HG02759 (cell line): ENCODE measurements at regions not wholly inside any gene's neighbourhood (a gene's known extent, or its start where the extent isn't known, plus 50 kb on each side); places are given as distances from the start of the nearest gene placed in this dataset.

ENCODE experiments used
- ATAC-seq: cut with Tn5 transposase; IDR thresholded peaks from one replicate; pipeline ENCODE4 v1.9.1; 2021; ENCODE audit warnings: mild to moderate bottlenecking, moderate library complexity; ENCODE audit not compliant: unreplicated experiment

DNA sequence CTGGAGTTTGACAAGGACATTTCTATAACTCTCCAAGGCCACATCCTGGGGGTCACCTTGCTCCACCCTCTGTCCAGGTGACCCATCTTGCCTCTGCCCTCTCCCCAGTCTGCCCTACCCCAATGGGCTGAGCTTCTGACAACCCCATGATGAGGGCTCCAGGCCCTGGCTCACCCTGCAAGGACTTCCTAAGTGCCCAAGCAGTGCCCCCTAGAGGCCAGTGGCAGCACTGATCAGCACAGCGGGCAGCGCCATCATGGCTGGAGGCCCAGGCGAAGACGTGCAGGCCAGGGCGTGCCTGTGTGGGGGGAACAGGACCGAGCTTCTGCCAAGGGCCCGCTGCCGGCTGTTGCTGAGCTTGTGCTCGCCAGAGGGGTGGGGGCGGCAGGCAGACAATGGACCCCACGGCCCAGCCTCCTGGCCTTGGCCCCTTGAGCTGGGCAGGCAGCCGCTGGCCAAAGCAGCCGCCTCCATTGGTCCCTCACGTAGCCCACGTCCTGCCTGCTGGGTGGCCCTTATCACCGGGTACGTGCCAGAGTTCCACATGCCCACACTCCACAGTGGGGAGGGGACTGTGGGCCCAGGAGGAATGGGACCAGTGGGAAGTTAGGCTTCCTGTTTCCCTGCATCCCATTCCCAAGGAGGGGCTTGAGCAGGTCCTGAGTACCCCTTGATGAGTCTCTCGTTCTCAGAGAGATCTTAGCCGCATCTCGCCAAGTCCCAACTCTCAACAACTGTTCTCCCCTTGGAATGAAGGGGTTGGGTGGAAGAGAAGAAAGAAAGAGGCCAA is 64.3 kb downstream of the MRPL14 start:
- no peak for ATAC-seq

- ATAC-seq = no peak
Observed at GRCh38 chr6:44062105-44062770, 65.0 kb downstream of the MRPL14 start.

DNA sequence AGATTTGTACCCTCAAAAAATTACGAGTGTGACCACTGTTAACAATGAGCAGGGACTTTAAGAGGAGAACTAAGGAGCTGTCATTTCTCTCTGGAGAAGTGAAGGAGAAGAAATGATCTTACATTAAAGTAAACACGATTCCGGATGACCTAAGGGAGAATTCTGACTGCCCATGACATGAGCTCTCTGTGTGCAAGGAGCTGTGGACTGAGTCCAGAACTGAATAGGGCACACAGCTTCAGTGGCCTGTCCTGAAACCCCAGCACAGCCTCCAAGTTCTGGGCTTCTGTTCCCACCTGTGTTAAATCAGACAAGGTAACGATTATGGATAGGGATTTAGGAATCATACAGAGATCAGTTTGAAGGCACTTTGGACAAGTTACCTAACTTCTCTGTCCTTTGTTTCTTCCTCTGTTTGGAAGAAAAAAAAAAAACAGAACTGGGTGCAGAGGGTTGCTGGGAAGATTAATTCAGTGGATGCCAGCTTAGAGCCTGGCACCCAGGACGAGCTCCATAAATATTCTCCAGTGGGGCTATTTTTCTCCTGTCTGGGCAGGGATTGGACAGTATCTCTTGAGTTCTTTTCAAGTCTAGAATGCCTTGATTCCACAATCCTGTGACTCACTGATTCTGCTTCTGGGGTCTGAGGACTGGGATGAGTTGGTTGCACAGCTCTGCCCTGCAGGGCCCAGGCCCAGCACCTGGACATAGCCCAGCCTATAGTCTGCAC is 65.7 kb downstream of the MRPL14 start:
- no peak for ATAC-seq

DNA sequence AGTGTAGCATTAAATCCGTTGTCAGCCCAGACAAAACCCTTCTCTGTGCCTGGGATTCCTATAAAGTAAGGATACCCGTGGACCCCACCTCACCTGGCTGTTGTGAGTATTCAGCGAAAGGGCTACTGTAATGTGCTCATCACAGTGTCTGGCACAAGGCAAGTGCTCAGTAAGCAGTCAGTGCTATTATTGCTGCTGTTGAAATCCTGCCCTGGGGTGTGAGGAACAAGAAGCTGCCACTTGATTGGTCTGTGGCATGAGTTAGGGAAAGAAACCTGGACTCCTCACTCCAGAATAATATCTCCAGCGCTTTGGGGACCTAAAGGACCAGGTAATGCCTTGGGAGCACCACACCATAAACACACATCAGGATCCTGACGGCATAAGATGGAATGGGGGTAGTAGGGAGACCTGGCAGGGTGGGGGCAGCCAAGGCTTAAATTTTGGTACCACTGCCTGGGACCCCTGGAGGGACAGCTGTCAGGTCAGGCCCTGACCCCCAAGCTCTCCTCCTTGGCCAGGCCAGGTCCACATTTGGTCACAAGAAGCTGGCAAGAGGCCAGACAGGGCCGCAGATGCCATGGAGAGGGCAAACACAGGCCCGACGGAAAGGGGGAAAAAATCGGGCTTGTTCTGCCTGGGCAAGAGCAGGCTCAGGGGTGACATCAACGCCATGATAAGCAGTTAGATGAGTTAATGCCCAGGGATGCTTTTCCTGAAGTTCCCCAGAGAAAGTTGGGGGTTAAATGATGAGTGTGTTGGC is 66.5 kb downstream of the MRPL14 start:
- no peak for ATAC-seq

DNA sequence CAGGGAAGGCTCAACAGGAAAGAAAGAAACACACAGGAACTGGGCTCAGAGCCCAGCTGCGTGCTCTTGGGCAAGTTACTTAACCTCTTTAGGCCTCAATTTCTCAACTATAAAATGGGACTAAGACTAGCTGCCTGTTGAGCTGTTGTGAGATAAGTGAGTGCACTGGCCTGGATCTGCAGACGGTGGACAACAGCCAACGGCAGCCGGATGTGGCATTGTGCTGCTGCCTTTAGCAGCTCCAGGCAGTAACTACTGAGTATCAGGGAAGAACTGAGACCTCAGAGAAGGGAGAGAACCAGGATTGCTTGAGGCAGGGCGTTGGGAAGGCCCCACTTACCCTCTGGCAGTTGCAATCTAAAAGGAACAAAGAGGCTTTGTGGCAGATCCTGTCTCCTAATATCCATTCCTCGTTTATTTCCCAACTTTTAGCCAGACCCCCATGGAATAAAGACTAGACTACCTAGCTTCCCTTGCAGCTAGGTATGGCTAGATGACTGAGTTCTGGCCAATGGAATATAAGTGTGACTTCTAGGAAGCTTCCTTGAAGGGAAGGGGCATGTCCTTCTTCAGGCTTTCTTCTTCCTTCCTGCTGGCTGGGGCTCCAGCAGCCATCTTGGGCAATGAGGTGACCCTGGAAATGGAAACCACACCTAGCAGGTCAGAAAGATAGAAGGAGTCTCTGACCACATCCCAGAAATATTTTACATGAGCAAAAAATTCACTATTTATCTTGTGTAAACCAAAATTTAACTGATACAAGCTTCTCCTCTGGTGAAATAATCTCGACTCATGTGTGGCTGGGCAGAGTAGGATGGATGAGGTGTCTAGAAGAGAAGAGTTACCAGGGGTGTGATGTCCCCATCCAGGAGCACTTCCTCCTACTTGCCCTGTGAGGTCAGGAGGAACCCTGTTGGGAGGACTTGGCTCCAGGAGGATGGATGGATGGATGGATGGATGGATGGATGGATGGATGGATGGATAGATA is 67.6 kb downstream of the MRPL14 start:
- ATAC-seq = no peak

DNA sequence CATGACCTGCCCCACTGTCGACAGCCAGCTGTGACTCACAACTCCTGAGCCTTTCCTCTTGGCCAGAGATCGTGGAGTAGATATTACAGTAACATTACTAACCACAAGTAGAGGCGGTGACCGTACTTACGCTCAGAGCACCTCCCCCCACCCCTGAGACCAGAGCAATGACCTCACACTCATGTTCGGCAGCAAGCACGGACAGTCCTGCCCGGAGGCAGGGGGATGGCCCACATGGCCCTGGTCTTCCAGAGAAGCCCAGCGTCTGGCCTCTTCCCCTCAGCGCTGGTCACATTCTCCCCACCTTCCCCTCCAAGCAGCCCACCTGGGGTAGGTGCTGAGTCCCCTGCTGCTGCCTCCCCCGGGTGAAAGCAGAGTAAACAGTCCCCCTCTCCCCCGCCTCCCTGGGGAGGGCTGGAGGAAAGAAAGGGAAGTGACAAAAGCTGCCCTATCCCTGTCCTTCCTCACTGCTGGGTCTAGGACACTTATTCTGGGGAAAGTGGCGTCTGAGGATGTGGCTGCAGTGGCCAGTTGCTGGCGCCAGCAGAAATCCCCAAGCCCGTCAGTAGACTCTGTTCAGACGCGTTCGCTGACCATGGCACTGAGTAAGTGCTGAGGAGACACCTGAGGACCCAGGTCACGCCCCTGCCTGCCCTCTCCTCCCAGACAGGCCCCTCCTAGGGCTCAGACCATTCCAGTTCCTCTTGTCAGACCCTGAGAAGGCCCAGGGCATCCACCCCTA is 68.5 kb downstream of the MRPL14 start:
- ATAC-seq = peak; percentile 69

DNA sequence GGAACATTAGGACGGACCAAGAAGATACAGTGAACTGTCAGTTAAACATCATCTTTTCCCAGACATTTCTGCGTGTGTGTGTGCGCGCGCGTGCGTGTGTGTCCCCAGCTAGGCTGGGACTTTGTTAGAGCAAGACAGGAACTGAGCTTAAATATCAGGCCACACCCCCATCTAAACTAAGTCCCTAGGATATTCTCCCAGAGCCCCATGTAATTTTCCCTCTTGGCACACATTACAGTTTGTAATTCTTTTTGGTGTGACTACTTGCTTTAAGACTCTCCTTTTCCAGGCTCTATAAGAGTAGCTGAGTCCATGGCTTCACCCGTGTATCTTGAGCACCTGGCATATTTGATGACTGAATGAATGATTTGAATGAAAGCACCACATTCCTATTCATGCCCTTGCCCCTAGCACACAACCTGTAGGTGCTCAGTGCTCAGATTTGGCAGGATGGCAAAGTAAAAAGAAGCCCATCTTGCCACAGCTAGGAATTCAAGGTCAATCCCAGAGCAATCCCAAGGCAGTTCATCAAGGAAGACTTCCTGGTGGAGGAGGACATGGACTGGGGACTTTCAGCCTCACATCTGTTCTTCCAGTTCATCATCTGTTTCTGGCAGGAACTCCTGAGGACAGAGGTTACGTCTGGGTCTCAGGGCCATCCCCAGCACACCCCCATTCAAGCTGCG is 69.2 kb downstream of the MRPL14 start:
- ATAC-seq = no peak

- no peak for ATAC-seq
Observed at GRCh38 chr6:44057238-44057930, 69.9 kb downstream of the MRPL14 start.

- ATAC-seq = no peak
Observed at GRCh38 chr6:44056392-44057237, 70.6 kb downstream of the MRPL14 start.

DNA sequence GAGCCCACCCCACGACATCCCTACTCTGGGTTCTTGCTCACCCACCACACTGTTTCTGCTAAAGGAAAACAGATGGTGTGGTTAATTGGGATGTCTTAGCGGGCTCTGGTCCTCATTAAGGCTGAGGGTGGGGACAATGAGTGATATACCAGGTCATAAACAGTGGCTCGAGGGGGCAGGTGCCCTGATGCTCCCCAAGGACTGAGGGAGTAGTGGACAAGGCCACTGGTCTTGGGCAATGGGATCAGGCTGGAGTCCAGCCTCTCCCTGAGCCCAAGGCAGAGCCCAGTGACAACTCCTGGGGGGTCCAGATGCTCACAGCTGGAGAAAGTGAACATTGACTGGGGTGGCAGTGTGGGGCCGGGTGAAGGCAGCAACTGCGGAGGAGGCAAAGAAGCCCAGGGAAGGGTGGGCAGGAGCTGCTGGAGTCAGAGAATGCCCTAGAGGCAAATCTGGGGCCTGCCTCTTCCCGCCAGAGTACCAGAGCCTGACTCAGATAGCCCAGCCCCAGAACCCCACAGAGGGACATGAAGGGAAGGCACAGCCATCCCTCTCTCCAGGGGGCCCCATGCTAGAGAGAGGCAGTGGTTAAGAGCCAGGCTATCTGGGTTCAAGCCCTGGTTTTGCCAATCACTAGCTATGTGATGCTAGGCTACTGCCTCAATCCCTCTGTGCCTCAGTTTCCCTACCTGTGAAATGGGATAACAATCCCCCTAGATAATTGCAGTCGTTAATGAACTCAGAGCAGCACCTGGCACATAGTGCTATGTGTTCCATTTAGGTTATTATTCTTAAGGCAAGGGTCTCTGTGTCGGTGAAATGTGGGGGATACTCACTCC is 72.3 kb downstream of the MRPL14 start:
- no peak for ATAC-seq

DNA sequence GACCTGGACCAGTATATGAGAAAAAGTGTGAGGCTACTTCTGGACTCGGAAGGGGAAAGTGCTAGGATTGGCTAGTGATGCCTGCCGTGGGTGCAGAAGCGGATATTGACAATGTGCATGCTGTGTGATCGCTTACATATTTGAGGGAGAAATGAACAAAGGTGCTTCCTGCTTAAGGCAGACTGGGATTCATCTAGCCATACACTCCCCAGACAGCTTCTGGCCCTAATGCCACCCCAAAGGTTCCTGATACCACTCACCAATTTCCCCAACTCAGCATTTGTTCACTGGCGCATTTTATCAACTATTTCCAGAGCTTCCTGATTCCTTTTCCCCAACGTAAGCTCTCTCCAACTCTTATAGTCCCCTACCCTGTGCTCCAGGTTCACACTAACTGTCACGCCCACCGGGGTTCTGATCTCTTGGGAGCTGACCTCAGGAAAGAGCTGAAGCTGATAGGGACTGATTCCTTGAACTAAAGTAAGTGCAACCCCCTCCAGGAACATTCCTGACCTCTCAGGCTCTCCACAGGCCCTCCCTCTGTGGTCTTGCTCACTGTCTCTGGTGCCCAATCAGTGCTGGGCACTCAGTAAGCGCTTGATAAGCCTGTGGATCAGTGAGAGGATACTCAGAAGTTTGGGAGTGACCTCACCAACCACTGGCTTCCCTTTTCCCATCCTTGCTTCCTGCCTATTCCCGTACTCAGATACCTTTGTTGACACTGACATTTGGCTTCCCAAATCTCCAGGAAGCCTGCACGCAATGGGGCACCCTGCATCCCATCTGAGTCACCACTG is 73.3 kb downstream of the MRPL14 start:
- no peak for ATAC-seq

DNA sequence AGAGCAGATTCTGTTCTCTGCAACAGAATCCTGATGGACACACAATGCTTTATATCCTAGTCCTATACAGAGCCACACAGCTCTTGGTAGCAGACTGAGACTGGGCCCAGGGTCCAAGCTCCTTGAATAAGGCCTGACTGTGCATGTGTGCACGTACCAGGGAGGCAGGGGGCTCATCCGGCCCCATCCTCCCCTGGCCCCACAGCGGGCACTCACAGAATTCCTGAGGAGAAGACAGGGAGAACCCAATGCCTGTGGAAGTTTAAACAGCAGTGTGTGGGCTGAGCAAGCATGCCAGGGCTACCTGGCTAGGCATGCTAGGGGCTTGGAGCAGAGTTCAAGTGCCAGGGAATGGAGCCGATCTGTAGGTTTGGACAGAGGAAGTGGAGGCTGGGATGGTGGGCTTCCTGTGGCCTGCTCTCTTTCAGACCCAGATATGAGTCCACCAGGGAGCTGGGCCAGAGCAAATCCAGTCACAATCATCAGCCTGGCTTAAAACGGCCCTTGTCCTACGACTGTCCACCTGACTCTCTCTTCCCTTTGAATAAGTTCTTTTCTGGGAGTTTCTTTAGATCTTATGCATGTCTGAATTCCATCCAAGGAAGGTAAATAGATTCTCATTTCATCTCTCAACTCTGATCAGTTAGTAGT is 74.0 kb downstream of the MRPL14 start:
- no peak for ATAC-seq

GRCh38 chr6:44052419-44053023 is 74.7 kb downstream of the MRPL14 start:
- no peak for ATAC-seq

DNA sequence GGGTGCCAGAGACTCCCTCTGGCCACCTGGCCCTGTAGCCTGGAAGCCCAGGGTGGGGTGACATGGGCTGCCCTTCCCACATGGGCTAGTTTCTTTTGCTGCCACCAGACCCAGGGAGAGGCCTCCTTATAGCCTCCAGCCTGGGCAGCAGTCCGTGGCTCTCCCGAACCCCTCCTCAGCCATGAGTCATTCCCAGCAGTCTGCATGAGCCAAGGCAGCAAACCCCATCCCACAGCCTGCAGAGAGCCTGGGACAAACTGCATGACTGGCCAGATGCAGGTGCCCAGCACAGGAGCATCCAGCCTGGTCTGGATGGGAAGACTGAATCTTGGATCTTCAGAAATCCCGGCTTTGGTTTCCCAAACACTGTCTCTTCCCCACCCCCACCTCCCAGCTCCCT is 75.7 kb downstream of the MRPL14 start:
- ATAC-seq = no peak
